SK-N-SH treated with all-trans-retinoic acid at 6 μM for 48 hours (cell line): ENCODE measurements at regions not wholly inside any gene's neighbourhood (a gene's known extent, or its start where the extent isn't known, plus 50 kb on each side); places are given as distances from the start of the nearest gene placed in this dataset.

Experiments used
- CREB5 ChIP-seq: fragments of 250-450 bp; sonication (Bioruptor Pico); IDR thresholded peaks from 2 replicates; pipeline ENCODE4 v1.5.1; 2020; ENCODE audit warnings: low read depth, mild to moderate bottlenecking, moderate library complexity
- GLIS3 ChIP-seq: fragments of 250-450 bp; sonication (Bioruptor Pico); IDR thresholded peaks from 2 replicates; pipeline ENCODE4 v1.5.0; 2020; ENCODE audit warnings: mild to moderate bottlenecking, moderate library complexity
- RARB ChIP-seq: fragments of 250-450 bp; sonication (Bioruptor Pico); IDR thresholded peaks from 2 replicates; pipeline ENCODE4 v1.8.0; 2021; ENCODE audit warnings: mild to moderate bottlenecking, moderate library complexity
- TCF4 ChIP-seq: fragments of 250-450 bp; sonication (Bioruptor Pico); IDR thresholded peaks from 2 replicates; pipeline ENCODE4 v1.8.0; 2021; ENCODE audit warnings: mild to moderate bottlenecking, moderate library complexity, borderline replicate concordance
- ZFP3 ChIP-seq: fragments of 250-450 bp; sonication (Bioruptor Pico); IDR thresholded peaks from 2 replicates; pipeline ENCODE4 v1.5.0; 2020; ENCODE audit warnings: mild to moderate bottlenecking, moderate library complexity
- ZFP30 ChIP-seq: fragments of 450-650 bp; formaldehyde crosslinking; IDR thresholded peaks from 2 replicates; pipeline ENCODE4 v1.5.0; 2022; ENCODE audit warnings: mild to moderate bottlenecking, moderate library complexity
- ZNF565 ChIP-seq: fragments of 450-650 bp; formaldehyde crosslinking; conservative IDR thresholded peaks from 2 replicates; pipeline ENCODE4 v1.5.0; 2020; ENCODE audit warnings: low read depth, mild to moderate bottlenecking, moderate library complexity
- TF ChIP-seq, protein P1 (sequence below): fragments of 250-450 bp; sonication (Bioruptor Pico); IDR thresholded peaks from 2 replicates; pipeline ENCODE4 v1.5.1; 2021; ENCODE audit warnings: mild to moderate bottlenecking, moderate library complexity

GRCh38 chr20:59458645-59459044 lies 145.7 kb upstream of the PHACTR3 start:
- no peak for TF ChIP-seq GLIS3 (CRISPR knock-in tag)
- TF ChIP-seq TCF4 = no peak
- TF ChIP-seq, protein P1, sequence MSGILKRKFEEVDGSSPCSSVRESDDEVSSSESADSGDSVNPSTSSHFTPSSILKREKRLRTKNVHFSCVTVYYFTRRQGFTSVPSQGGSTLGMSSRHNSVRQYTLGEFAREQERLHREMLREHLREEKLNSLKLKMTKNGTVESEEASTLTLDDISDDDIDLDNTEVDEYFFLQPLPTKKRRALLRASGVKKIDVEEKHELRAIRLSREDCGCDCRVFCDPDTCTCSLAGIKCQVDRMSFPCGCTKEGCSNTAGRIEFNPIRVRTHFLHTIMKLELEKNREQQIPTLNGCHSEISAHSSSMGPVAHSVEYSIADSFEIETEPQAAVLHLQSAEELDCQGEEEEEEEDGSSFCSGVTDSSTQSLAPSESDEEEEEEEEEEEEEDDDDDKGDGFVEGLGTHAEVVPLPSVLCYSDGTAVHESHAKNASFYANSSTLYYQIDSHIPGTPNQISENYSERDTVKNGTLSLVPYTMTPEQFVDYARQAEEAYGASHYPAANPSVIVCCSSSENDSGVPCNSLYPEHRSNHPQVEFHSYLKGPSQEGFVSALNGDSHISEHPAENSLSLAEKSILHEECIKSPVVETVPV (CRISPR knock-in tag) = no peak
- TF ChIP-seq CREB5 (CRISPR knock-in tag) = no peak
- no peak for TF ChIP-seq RARB (CRISPR knock-in tag)
- TF ChIP-seq ZFP3 (CRISPR knock-in tag) = no peak
- TF ChIP-seq ZNF565 (CRISPR knock-in tag) = no peak
- no peak for TF ChIP-seq ZFP30 (CRISPR knock-in tag)
